ENCODE measurements at regions not wholly inside any gene's neighbourhood (a gene's known extent, or its start where the extent isn't known, plus 50 kb on each side); places are given as distances from the start of the nearest gene placed in this dataset.

GRCh38 chr18:39764873-39765272 is 2190.2 kb upstream of the PIK3C3 start:
- no peak for DNase-seq

- no peak for DNase-seq
These were observed 2193.8 kb upstream of the PIK3C3 start for GRCh38 chr18:39761273-39761672.

- no peak for DNase-seq
These were observed 2194.3 kb upstream of the CELF4 start for GRCh38 chr18:39759926-39760325.

GRCh38 chr18:39753178-39753577 is 2187.6 kb upstream of the CELF4 start:
- no peak for DNase-seq

GRCh38 chr18:39752351-39752750 is 2186.8 kb upstream of the CELF4 start:
- DNase-seq: no peak

GRCh38 chr18:39751921-39752320 is 2186.3 kb upstream of the CELF4 start:
- DNase-seq: no peak

GRCh38 chr18:39751161-39751560 is 2185.6 kb upstream of the CELF4 start:
- no peak for DNase-seq

- no peak for DNase-seq
These were observed 2183.6 kb upstream of the CELF4 start for GRCh38 chr18:39749154-39749553.

- no peak for DNase-seq
These were observed 2183.1 kb upstream of the CELF4 start for GRCh38 chr18:39748727-39749126.

GRCh38 chr18:39746201-39746600 is 2180.6 kb upstream of the CELF4 start:
- DNase-seq: no peak

GRCh38 chr18:39743463-39743862 is 2177.9 kb upstream of the CELF4 start:
- DNase-seq: no peak

GRCh38 chr18:39741755-39742466 is 2176.3 kb upstream of the CELF4 start:
- peak; percentile 96 to 98 for DNase-seq

- DNase-seq: no peak
These were observed 2172.3 kb upstream of the CELF4 start for GRCh38 chr18:39737869-39738268.

GRCh38 chr18:39732918-39733317 is 2167.3 kb upstream of the CELF4 start:
- DNase-seq: no peak

GRCh38 chr18:39730606-39731005 is 2165.0 kb upstream of the CELF4 start:
- no peak for DNase-seq

- no peak for DNase-seq
These were observed 2159.1 kb upstream of the CELF4 start for GRCh38 chr18:39724652-39725051.

GRCh38 chr18:39721712-39722111 is 2156.1 kb upstream of the CELF4 start:
- DNase-seq: no peak

GRCh38 chr18:39713961-39714360 is 2148.4 kb upstream of the CELF4 start:
- no peak for DNase-seq

- no peak for DNase-seq
These were observed 2146.1 kb upstream of the CELF4 start for GRCh38 chr18:39711701-39712100.

- no peak for DNase-seq
These were observed 2139.8 kb upstream of the CELF4 start for GRCh38 chr18:39705362-39705761.

- DNase-seq: no peak
These were observed 2137.3 kb upstream of the CELF4 start for GRCh38 chr18:39702888-39703287.

GRCh38 chr18:39701839-39702238 is 2136.2 kb upstream of the CELF4 start:
- no peak for DNase-seq

- no peak for DNase-seq
These were observed 2135.6 kb upstream of the CELF4 start for GRCh38 chr18:39701055-39701783.

- no peak for DNase-seq
These were observed 2133.9 kb upstream of the CELF4 start for GRCh38 chr18:39699340-39699964.
